Retinal pigment epithelial cell (primary cell): ENCODE measurements at regions not wholly inside any gene's neighbourhood (a gene's known extent, or its start where the extent isn't known, plus 50 kb on each side); places are given as distances from the start of the nearest gene placed in this dataset.

Experiments used
- DNase-seq: peaks from one replicate; pipeline ENCODE4 v3.0.0-alpha.2; 2010; ENCODE audit warnings: low read depth
- H3K4me3 ChIP-seq: 2 replicates; pipeline ENCODE4 v1.5.1; 2011; ENCODE audit warnings: mild to moderate bottlenecking, low read length, control low read depth, moderate library complexity
- TF ChIP-seq, protein P1 (sequence below): conservative IDR thresholded peaks from 2 replicates; pipeline ENCODE4 v1.5.1; 2011; ENCODE audit warnings: low read depth, low read length, control low read depth, inconsistent platforms

GRCh38 chr11:27907530-27907929 lies 200.4 kb downstream of the KIF18A start:
- no peak for DNase-seq
- TF ChIP-seq, protein P1, sequence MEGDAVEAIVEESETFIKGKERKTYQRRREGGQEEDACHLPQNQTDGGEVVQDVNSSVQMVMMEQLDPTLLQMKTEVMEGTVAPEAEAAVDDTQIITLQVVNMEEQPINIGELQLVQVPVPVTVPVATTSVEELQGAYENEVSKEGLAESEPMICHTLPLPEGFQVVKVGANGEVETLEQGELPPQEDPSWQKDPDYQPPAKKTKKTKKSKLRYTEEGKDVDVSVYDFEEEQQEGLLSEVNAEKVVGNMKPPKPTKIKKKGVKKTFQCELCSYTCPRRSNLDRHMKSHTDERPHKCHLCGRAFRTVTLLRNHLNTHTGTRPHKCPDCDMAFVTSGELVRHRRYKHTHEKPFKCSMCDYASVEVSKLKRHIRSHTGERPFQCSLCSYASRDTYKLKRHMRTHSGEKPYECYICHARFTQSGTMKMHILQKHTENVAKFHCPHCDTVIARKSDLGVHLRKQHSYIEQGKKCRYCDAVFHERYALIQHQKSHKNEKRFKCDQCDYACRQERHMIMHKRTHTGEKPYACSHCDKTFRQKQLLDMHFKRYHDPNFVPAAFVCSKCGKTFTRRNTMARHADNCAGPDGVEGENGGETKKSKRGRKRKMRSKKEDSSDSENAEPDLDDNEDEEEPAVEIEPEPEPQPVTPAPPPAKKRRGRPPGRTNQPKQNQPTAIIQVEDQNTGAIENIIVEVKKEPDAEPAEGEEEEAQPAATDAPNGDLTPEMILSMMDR, result no peak
- no peak overlapping the region for H3K4me3 ChIP-seq

GRCh38 chr11:27907091-27907490 lies 200.9 kb downstream of the KIF18A start:
- no peak overlapping the region for H3K4me3 ChIP-seq
- TF ChIP-seq, protein P1, result no peak

DNA sequence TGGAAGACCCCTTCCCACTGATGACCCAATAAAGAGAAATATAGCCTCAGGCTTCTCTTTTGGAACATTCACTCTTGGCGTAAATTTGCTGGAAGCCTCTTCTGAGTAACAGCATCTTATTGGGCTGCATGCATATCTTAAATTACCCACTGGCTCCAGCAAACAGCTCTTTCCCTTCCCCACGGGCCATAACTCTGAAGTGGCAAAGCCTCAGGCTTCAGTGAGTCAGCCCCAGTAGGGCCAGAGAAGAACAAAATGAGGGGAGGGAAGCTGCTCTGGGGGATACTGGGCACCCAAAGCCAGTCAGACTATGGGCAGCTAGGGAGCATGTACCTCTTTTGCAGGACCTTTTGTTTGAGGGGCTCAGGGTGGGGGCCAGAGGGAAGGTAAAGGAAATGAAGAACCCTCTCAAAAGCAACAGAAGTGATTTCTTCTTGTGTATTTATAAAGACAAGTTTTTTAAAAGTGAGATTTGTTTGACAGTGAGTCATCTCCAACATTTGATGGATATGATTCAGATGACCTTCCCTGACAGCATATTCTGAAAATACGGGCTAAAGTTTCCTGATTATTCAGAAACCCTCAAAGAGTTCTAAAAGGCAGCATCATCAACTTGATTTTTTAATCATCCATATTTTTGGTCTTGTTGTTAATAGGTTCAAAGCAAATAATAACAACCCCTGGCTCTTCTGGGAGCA lies 203.4 kb downstream of the KIF18A start:
- no peak for DNase-seq
- TF ChIP-seq, protein P1, result no peak
- no peak overlapping the region for H3K4me3 ChIP-seq

More at GRCh38 chr11:27907091-27907490, 200.9 kb downstream of the KIF18A start:
- no peak for DNase-seq

GRCh38 chr11:27902981-27903624 lies 202.8 kb upstream of the BDNF start:
- no peak overlapping the region for H3K4me3 ChIP-seq
- DNase-seq, result no peak
- TF ChIP-seq, protein P1, result no peak

DNA sequence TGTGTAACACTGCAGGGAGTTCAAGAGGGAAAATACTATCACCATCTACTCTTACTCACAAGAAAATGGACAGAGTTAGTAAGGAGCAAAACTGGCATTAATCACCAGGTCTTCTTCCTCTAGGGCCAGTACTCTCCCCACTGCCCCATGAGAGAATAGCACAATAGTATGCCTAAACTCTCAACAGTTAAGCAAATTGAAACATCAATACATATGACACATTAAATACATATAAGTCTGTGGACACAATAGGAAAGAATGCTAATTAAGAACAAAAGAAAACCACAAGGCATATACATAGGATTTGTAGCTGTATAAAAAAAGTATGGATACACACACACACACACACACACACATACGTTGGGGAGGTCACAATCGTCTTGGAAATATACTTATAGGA lies 197.9 kb upstream of the BDNF start:
- TF ChIP-seq, protein P1, result no peak
- no peak for DNase-seq
- no peak overlapping the region for H3K4me3 ChIP-seq

GRCh38 chr11:27896096-27896495 lies 195.8 kb upstream of the BDNF start:
- H3K4me3 ChIP-seq, result no peak overlapping the region
- DNase-seq, result no peak
- TF ChIP-seq, protein P1, result no peak

DNA sequence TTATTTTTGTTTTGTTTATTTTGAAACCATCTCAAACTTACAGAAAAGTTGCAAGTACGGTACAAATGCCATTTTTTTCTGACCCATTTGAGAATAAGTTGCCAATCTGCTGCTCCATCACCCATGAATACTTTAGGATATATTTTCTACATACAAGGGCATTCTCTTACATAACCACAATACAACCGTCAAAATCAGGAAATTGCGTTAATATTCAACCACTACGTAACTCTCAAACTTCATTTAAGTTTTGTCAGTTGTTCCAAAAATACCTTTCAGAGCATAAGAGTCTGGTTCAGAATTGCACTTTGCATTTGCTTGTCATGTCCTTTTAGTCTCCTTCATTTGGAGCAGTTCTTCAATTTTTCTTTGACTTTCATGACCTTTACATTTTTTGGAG lies 194.3 kb upstream of the BDNF start:
- no peak for DNase-seq
- TF ChIP-seq, protein P1, result no peak
- H3K4me3 ChIP-seq, result no peak overlapping the region
